ENCODE measurements at regions not wholly inside any gene's neighbourhood (a gene's known extent, or its start where the extent isn't known, plus 50 kb on each side); places are given as distances from the start of the nearest gene placed in this dataset.

DNA sequence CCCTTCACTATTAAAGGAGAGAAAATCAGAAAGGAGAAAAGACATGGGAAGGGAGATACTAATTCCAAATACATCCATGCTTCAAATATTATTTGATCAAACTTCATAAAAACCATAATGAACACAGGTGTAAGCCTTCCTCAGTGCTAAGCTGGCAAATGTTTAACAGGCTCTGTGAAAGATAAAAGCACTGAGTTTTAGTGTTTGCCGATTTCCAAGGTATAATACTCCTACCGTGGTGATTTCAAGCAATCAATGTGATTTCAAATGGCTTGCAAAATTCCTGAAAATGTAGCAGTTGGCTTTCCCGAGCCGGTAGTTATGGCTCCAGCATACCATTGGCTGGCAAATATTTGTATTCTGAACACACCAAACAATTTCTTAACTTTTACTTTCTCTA is 732.3 kb upstream of the GOLIM4 start:
- TF ChIP-seq EZH2 (IDR thresholded peaks at IDR 0.05) (no peak), POLR2AphosphoS5 (IDR thresholded peaks at IDR 0.05; ENCODE audit: borderline replicate concordance, low read depth, low read length) (no peak)
